ENCODE measurements at regions not wholly inside any gene's neighbourhood (a gene's known extent, or its start where the extent isn't known, plus 50 kb on each side); places are given as distances from the start of the nearest gene placed in this dataset.

- no peak for TF ChIP-seq CTCF (IDR thresholded peaks at IDR 0.05; ENCODE audit: insufficient read depth, low read length)
- no peak for TF ChIP-seq POLR2AphosphoS5 (IDR thresholded peaks at IDR 0.05; ENCODE audit: low read depth)
- TF ChIP-seq GABPA (IDR thresholded peaks at IDR 0.05; ENCODE audit: low read depth) = no peak
- no peak for TF ChIP-seq REST (IDR thresholded peaks at IDR 0.05; ENCODE audit: insufficient replicate concordance, low read depth)
- no peak for TF ChIP-seq SPI1 (IDR thresholded peaks at IDR 0.05; ENCODE audit: borderline replicate concordance, low read depth)
These were observed 925.1 kb upstream of the TENM4 start for GRCh38 chr11:80365980-80366379.

Measured in HL-60 (cell line).